Neuronal stem cell (in vitro differentiated cells): ENCODE measurements at regions not wholly inside any gene's neighbourhood (a gene's known extent, or its start where the extent isn't known, plus 50 kb on each side); places are given as distances from the start of the nearest gene placed in this dataset.
"Not testable (repeated sequence)": the region's sequence is repeated elsewhere in the genome, so short reads cannot be mapped to it uniquely, and the experiment has no call there.

ENCODE experiments used
- DNase-seq: peaks from one replicate; pipeline ENCODE4 v3.0.0-alpha.2; 2013; ENCODE audit warnings: low spot score
- H2AFZ ChIP-seq: one replicate; pipeline ENCODE4 v1.6.1; 2013; ENCODE audit warnings: mild to moderate bottlenecking, low read length, inconsistent platforms
- H2AK5ac ChIP-seq: 2 replicates; pipeline ENCODE4 v1.6.1; 2013; ENCODE audit warnings: low read depth, mild to moderate bottlenecking, inconsistent platforms, low read length, moderate library complexity, mixed read lengths
- H2BK120ac ChIP-seq: 2 replicates; pipeline ENCODE4 v1.6.1; 2013; ENCODE audit warnings: low read depth, mild to moderate bottlenecking, inconsistent platforms, low read length, moderate library complexity, mixed read lengths
- H2BK12ac ChIP-seq: one replicate; pipeline ENCODE4 v1.6.1; 2013; ENCODE audit warnings: low read length, inconsistent platforms
- H2BK15ac ChIP-seq: 2 replicates; pipeline ENCODE4 v1.6.1; 2013; ENCODE audit warnings: mild to moderate bottlenecking, low read length, inconsistent platforms, mixed read lengths
- H2BK5ac ChIP-seq: one replicate; pipeline ENCODE4 v1.6.1; 2013; ENCODE audit warnings: inconsistent platforms, mild to moderate bottlenecking, low read length, moderate library complexity
- H3K14ac ChIP-seq: one replicate; pipeline ENCODE4 v1.6.1; 2013; ENCODE audit warnings: low read length, inconsistent platforms
- H3K18ac ChIP-seq: 2 replicates; pipeline ENCODE4 v1.6.1; 2013; ENCODE audit warnings: low read length, inconsistent platforms
- H3K23ac ChIP-seq: 2 replicates; pipeline ENCODE4 v1.6.1; 2013; ENCODE audit warnings: low read depth, mild to moderate bottlenecking, mixed read lengths, low read length, inconsistent platforms; ENCODE audit not compliant: poor library complexity
- H3K27ac ChIP-seq: replicated peaks from 3 replicates; pipeline ENCODE4 v1.5.1; 2013; ENCODE audit warnings: low read length, inconsistent platforms
- H3K27me3 ChIP-seq, 3 experiments: 2 replicates each; pipeline ENCODE4 v1.6.1; 2013; ENCODE audit warnings: low read length in 3 of 3, mild to moderate bottlenecking in 2 of 3, inconsistent platforms in 1 of 3, low read depth in 1 of 3, mixed read lengths in 1 of 3, moderate library complexity in 1 of 3; ENCODE audit not compliant: control insufficient read depth in 3 of 3, insufficient read depth in 3 of 3
- H3K36me3 ChIP-seq, 2 donors: replicated peaks in 1 of 2; 2 replicates each; pipeline ENCODE4 v1.6.1; 2013; ENCODE audit warnings: low read length in 2 of 2; ENCODE audit not compliant: control insufficient read depth in 2 of 2, insufficient read depth in 2 of 2
- H3K4ac ChIP-seq: 2 replicates; pipeline ENCODE4 v1.6.1; 2013; ENCODE audit warnings: inconsistent platforms, mild to moderate bottlenecking, low read length, moderate library complexity
- H3K4me1 ChIP-seq, 2 donors: 1 replicate in 1 of 2; 2 replicates in 1 of 2; pipeline ENCODE4 v1.6.1; 2013; ENCODE audit warnings: low read length in 2 of 2, low read depth in 1 of 2; ENCODE audit not compliant: control insufficient read depth in 2 of 2, insufficient read depth in 1 of 2
- H3K4me2 ChIP-seq: one replicate; pipeline ENCODE4 v1.6.1; 2013; ENCODE audit warnings: mild to moderate bottlenecking, low read length, inconsistent platforms; ENCODE audit not compliant: insufficient read depth, poor library complexity, severe bottlenecking
- H3K4me3 ChIP-seq, 2 donors: 2 replicates each; pipeline ENCODE4 v1.5.1; 2013; ENCODE audit warnings: low read length in 2 of 2, mild to moderate bottlenecking in 2 of 2, inconsistent platforms in 1 of 2, moderate library complexity in 1 of 2
- H3K79me1 ChIP-seq: one replicate; pipeline ENCODE4 v1.6.1; 2013; ENCODE audit warnings: low read depth, mild to moderate bottlenecking, inconsistent platforms, low read length, moderate library complexity
- H3K9ac ChIP-seq: one replicate; pipeline ENCODE4 v1.6.1; 2013; ENCODE audit warnings: mild to moderate bottlenecking, low read depth, low read length, inconsistent platforms; ENCODE audit not compliant: poor library complexity
- H3K9me3 ChIP-seq, 2 donors: replicated peaks in 1 of 2; 2 replicates each; pipeline versions ENCODE3 to v1.6.1; 2013; ENCODE audit warnings: low read length in 2 of 2, mild to moderate bottlenecking in 2 of 2, inconsistent platforms in 1 of 2, low read depth in 1 of 2, mixed read lengths in 1 of 2, moderate library complexity in 1 of 2; ENCODE audit not compliant: control insufficient read depth in 2 of 2, insufficient read depth in 1 of 2
- H4K8ac ChIP-seq: one replicate; pipeline ENCODE4 v1.6.1; 2013; ENCODE audit warnings: low read depth, mild to moderate bottlenecking, inconsistent platforms, low read length, moderate library complexity
- H4K91ac ChIP-seq: one replicate; pipeline ENCODE4 v1.6.1; 2013; ENCODE audit warnings: low read length, low read depth, mild to moderate bottlenecking, inconsistent platforms; ENCODE audit not compliant: poor library complexity
- WGBS, 2 donors: extraction: QIAGEN DNeasy Blood & Tissue Kit; methylation state at CpG; one replicate each; pipeline ENCODE4 v1.1.7; 2013; ENCODE audit warnings: missing lambda C conversion rate in 2 of 2, mixed read lengths in 1 of 2; ENCODE audit not compliant: insufficient read length in 2 of 2, insufficient replicate concordance in 1 of 2; ENCODE audit errors: extremely low coverage in 2 of 2; 5-methylcytosine and 5-hydroxymethylcytosine counted together

- H3K79me1 ChIP-seq, H2AFZ ChIP-seq, H2AK5ac ChIP-seq, H3K9me3 ChIP-seq, H3K27ac ChIP-seq, H3K14ac ChIP-seq, H3K4me2 ChIP-seq, H3K4ac ChIP-seq, H2BK120ac ChIP-seq, H2BK12ac ChIP-seq, H2BK15ac ChIP-seq, H3K4me3 ChIP-seq, H4K8ac ChIP-seq, H3K9ac ChIP-seq, H3K36me3 ChIP-seq, H3K4me1 ChIP-seq, H3K23ac ChIP-seq, H3K27me3 ChIP-seq, DNase-seq, H3K18ac ChIP-seq, H4K91ac ChIP-seq, H2BK5ac ChIP-seq: not testable (repeated sequence)
- WGBS, 2 donors = no CpG with 5 or more reads among the region's 5 CpGs
These were observed 255.6 kb upstream of the MAGEB18 start for GRCh38 chrX:25882503-25882902.

GRCh38 chrX:25897758-25898157 lies 240.4 kb upstream of the MAGEB18 start:
- no peak overlapping the region for H2AFZ ChIP-seq
- H3K9ac ChIP-seq = no peak overlapping the region
- no peak overlapping the region for H3K27ac ChIP-seq
- no peaks in the 10 kb centered on the region for H3K79me1 ChIP-seq
- H2BK15ac ChIP-seq = no peak overlapping the region
- no peak overlapping the region for H2BK12ac ChIP-seq
- no peak overlapping the region for H4K8ac ChIP-seq
- WGBS, 2 donors = no CpG with 5 or more reads among the region's 4 CpGs
- no peak overlapping the region for H3K4me2 ChIP-seq
- no peak overlapping the region for H2BK120ac ChIP-seq
- H2AK5ac ChIP-seq = no peak overlapping the region
- no peak overlapping the region for H3K14ac ChIP-seq
- no peak overlapping the region for H4K91ac ChIP-seq
- H3K36me3 ChIP-seq = no peaks in the 10 kb centered on the region
- H2BK5ac ChIP-seq = no peak overlapping the region
- no peak for DNase-seq
- H3K4ac ChIP-seq = no peak overlapping the region
- H3K9me3 ChIP-seq = no peaks in the 10 kb centered on the region
- H3K4me3 ChIP-seq = no peak overlapping the region
- H3K23ac ChIP-seq = no peak overlapping the region
- no peaks in the 10 kb centered on the region for H3K4me1 ChIP-seq
- no peak overlapping the region for H3K18ac ChIP-seq
- H3K27me3 ChIP-seq = no peaks in the 10 kb centered on the region

- WGBS, 2 donors = no CpG with 5 or more reads among the region's 30 CpGs
- not testable (repeated sequence) for H3K27ac ChIP-seq, H3K4me1 ChIP-seq
These were observed 232.4 kb upstream of the MAGEB18 start for GRCh38 chrX:25905728-25906127.

GRCh38 chrX:25925946-25926345 lies 212.2 kb upstream of the MAGEB18 start:
- Histone ChIP-seq H3K18ac (no peak overlapping the region), H3K14ac (no peak overlapping the region), H4K91ac (no peak overlapping the region), H2BK15ac (no peak overlapping the region), H3K9me3 (no peaks in the 10 kb centered on the region), H3K4ac (no peak overlapping the region), H3K23ac (no peak overlapping the region), H2BK12ac (no peak overlapping the region), H3K4me3 (no peak overlapping the region), H2BK120ac (no peak overlapping the region), H3K27me3 (no peaks in the 10 kb centered on the region), H3K4me2 (no peak overlapping the region), H3K4me1 (no peaks in the 10 kb centered on the region), H2BK5ac (no peak overlapping the region), H3K79me1 (no peaks in the 10 kb centered on the region), H3K9ac (no peak overlapping the region), H2AK5ac (no peak overlapping the region), H3K36me3 (no peaks in the 10 kb centered on the region), H4K8ac (no peak overlapping the region), H2AFZ (no peak overlapping the region), H3K27ac (no peak overlapping the region)
- no peak for DNase-seq
- no CpG with 5 or more reads among the region's 3 CpGs for WGBS, 2 donors

More at GRCh38 chrX:25905728-25906127, 232.4 kb upstream of the MAGEB18 start:
- not testable (repeated sequence) for H2BK120ac ChIP-seq, H3K23ac ChIP-seq, H3K4ac ChIP-seq, H3K4me3 ChIP-seq, H3K79me1 ChIP-seq, H4K91ac ChIP-seq, H2BK12ac ChIP-seq, H3K9me3 ChIP-seq, H4K8ac ChIP-seq, H3K4me2 ChIP-seq, H2BK15ac ChIP-seq, H3K18ac ChIP-seq, H2BK5ac ChIP-seq, H3K9ac ChIP-seq, H3K27me3 ChIP-seq, DNase-seq, H3K14ac ChIP-seq, H2AK5ac ChIP-seq, H3K36me3 ChIP-seq, H2AFZ ChIP-seq
